Panc1 (cell line): ENCODE measurements at regions not wholly inside any gene's neighbourhood (a gene's known extent, or its start where the extent isn't known, plus 50 kb on each side); places are given as distances from the start of the nearest gene placed in this dataset.

Source experiments
- ATAC-seq: fragments of 200-7000 bp; cut with Tn5 transposase; 2 replicates; pipeline ENCODE4 v1.9.1; 2020; ENCODE audit warnings: mild to moderate bottlenecking, moderate library complexity
- BruUV-seq: library from RNA; stranded (reverse); fragments of 400-500 nt; replicated peaks from 2 replicates; lab custom pipeline; 2021; lab: Mats Ljungman, UMichigan
- CTCF ChIA-PET: fragments of 300-600 bp; sonication (Branson Sonifier 250); formaldehyde crosslinking; loops from one replicate; lab custom pipeline; 2022; ENCODE audit warnings: antibody characterized with exemption; lab: Charles Lee
- POLR2A ChIA-PET: fragments of 300-600 bp; sonication (Branson Sonifier 250); formaldehyde crosslinking; loops from one replicate; lab custom pipeline; 2022; ENCODE audit warnings: antibody characterized with exemption; lab: Charles Lee
- DNase-seq: peaks from one replicate; pipeline ENCODE4 v3.0.0-alpha.2; 2010; ENCODE audit warnings: low read depth, low spot score
- H3K27ac ChIP-seq: 2 replicates; pipeline ENCODE4 v1.5.1; 2011; ENCODE audit warnings: mild to moderate bottlenecking, low read length, inconsistent platforms
- H3K27me3 ChIP-seq: fragments of 200-500 bp; sonication (Bioruptor generic); 2 replicates; pipeline ENCODE4 v1.6.0; 2014; ENCODE audit warnings: low read length, inconsistent platforms; ENCODE audit not compliant: control insufficient read depth, insufficient read depth
- H3K36me3 ChIP-seq: fragments of 200-500 bp; sonication (Bioruptor generic); 2 replicates; pipeline ENCODE4 v1.5.1; 2014; ENCODE audit warnings: inconsistent platforms, mild to moderate bottlenecking, low read length, moderate library complexity; ENCODE audit not compliant: control insufficient read depth, insufficient read depth
- H3K4me1 ChIP-seq: 2 replicates; pipeline ENCODE4 v1.5.1; 2011; ENCODE audit warnings: inconsistent platforms, mild to moderate bottlenecking, low read length, moderate library complexity; ENCODE audit not compliant: control insufficient read depth, insufficient read depth
- H3K4me3 ChIP-seq, 2 experiments: 2 replicates each; pipeline ENCODE4 v1.5.1; 2011 to 2012; ENCODE audit warnings: low read depth in 2 of 2, low read length in 2 of 2, mild to moderate bottlenecking in 2 of 2, inconsistent platforms in 1 of 2, moderate library complexity in 1 of 2
- H3K9me3 ChIP-seq: fragments of 200-500 bp; sonication (Bioruptor generic); 2 replicates; pipeline ENCODE4 v1.5.1; 2014; ENCODE audit warnings: low read depth, mild to moderate bottlenecking, inconsistent platforms, low read length, moderate library complexity; ENCODE audit not compliant: control insufficient read depth, insufficient read depth
- POLR2AphosphoS5 ChIP-seq: IDR thresholded peaks from 2 replicates; pipeline ENCODE4 v1.6.1; 2012; ENCODE audit warnings: mild to moderate bottlenecking, low read depth, low read length, moderate library complexity
- SIN3A ChIP-seq: IDR thresholded peaks from 2 replicates; pipeline ENCODE4 v1.6.1; 2012; ENCODE audit warnings: low read depth, mild to moderate bottlenecking, low read length, moderate library complexity, borderline replicate concordance; ENCODE audit not compliant: insufficient read depth
- TCF7L2 ChIP-seq: IDR thresholded peaks from 2 replicates; pipeline ENCODE4 v1.6.1; 2011; ENCODE audit warnings: mild to moderate bottlenecking, low read depth, low read length, inconsistent platforms
- in situ Hi-C: cut with HindIII; loops from 2 replicates; pipeline ENCODE4 v1.10.0; 2016; ENCODE audit warnings: low sequenced_read_pairs, low pct_unique_long_range_greater_than_20kb
- intact Hi-C: fragments of 100-400 bp; cut with micrococcal nuclease; formaldehyde crosslinking; loops from one replicate; pipeline ENCODE4 v1.10.0; 2022; ENCODE audit not compliant: unreplicated experiment
- TF ChIP-seq, protein P1 (sequence below): fragments of 450-650 bp; IDR thresholded peaks from 2 replicates; pipeline ENCODE4 v1.5.1; 2017; ENCODE audit warnings: mild to moderate bottlenecking
- TF ChIP-seq, protein P2 (sequence below), 2 experiments: IDR thresholded peaks; 2 replicates each; pipeline ENCODE4 v1.6.1; 2011 to 2012; ENCODE audit warnings: low read depth in 2 of 2, control low read depth in 1 of 2, low read length in 1 of 2, mild to moderate bottlenecking in 1 of 2, moderate library complexity in 1 of 2; ENCODE audit not compliant: insufficient read depth in 1 of 2

DNA sequence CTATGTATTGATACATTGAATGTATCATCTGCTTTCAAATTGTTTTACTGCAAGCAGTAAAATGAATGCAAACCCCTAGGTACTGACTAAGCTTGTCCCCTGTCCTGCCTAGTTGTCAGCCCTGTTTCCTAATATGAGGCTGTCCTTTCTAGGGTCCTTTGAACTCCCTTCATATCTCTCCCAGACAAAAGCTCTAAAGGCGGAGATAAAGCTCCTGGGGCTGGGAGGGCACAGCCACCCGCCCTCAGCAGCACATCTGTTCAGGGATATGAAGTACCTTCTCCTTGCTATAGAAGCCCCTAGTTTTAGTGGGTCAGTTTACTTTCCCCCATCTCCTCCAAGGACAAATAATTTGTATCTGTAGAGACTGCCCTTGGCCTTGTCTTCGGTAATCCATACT lies 93.1 kb upstream of the ETS2 start:
- POLR2A ChIA-PET = no interaction called here
- in situ Hi-C loops = no loop called here

DNA sequence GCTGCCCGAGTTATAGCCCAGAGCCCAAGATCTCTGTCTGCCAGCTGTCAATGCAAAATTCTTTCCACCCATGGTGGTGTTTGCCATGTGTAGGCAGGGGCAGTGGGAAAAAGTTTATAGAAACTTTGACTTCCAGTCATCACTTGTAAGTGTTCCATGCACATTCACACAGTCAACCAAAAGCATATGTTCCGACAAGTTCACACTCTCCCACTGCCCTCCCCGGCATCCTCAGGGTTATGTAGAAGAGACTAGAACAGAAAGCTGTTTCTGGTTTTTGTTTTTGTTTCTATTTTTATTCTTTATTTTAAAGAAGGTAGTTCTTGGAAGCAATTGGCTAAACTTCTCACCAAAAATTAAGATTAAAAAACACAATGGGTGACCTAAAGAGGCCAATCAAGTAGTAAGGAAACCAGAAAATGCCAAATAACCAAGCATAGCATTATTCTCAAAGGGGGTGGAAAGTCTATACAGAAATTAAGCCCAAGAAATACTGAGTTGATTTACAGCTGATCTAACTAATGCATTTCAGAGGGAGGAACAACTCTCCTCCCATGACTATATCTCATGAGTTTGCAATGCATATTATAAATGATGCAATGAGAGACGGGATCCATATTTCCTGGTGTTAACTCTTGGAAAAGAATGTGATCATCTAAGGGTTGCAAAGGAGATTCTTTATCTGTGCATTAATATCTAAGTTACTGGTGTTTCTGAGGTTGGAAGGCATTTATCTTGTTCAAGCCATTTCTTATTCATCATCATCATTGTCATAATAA lies 91.5 kb upstream of the ETS2 start:
- ATAC-seq (no peak), DNase-seq (no peak)
- Histone ChIP-seq H3K27ac (no peak overlapping the region), H3K27me3 (no peaks in the 10 kb centered on the region), H3K9me3 (no peaks in the 10 kb centered on the region), H3K4me1 (no peaks in the 10 kb centered on the region), H3K4me3 (no peak overlapping the region), H3K36me3 (no peaks in the 10 kb centered on the region)
- TF ChIP-seq POLR2AphosphoS5 (no peak), SIN3A (no peak), TCF7L2 (no peak)
- TF ChIP-seq, protein P1, sequence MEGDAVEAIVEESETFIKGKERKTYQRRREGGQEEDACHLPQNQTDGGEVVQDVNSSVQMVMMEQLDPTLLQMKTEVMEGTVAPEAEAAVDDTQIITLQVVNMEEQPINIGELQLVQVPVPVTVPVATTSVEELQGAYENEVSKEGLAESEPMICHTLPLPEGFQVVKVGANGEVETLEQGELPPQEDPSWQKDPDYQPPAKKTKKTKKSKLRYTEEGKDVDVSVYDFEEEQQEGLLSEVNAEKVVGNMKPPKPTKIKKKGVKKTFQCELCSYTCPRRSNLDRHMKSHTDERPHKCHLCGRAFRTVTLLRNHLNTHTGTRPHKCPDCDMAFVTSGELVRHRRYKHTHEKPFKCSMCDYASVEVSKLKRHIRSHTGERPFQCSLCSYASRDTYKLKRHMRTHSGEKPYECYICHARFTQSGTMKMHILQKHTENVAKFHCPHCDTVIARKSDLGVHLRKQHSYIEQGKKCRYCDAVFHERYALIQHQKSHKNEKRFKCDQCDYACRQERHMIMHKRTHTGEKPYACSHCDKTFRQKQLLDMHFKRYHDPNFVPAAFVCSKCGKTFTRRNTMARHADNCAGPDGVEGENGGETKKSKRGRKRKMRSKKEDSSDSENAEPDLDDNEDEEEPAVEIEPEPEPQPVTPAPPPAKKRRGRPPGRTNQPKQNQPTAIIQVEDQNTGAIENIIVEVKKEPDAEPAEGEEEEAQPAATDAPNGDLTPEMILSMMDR = no peak
- TF ChIP-seq, protein P2, sequence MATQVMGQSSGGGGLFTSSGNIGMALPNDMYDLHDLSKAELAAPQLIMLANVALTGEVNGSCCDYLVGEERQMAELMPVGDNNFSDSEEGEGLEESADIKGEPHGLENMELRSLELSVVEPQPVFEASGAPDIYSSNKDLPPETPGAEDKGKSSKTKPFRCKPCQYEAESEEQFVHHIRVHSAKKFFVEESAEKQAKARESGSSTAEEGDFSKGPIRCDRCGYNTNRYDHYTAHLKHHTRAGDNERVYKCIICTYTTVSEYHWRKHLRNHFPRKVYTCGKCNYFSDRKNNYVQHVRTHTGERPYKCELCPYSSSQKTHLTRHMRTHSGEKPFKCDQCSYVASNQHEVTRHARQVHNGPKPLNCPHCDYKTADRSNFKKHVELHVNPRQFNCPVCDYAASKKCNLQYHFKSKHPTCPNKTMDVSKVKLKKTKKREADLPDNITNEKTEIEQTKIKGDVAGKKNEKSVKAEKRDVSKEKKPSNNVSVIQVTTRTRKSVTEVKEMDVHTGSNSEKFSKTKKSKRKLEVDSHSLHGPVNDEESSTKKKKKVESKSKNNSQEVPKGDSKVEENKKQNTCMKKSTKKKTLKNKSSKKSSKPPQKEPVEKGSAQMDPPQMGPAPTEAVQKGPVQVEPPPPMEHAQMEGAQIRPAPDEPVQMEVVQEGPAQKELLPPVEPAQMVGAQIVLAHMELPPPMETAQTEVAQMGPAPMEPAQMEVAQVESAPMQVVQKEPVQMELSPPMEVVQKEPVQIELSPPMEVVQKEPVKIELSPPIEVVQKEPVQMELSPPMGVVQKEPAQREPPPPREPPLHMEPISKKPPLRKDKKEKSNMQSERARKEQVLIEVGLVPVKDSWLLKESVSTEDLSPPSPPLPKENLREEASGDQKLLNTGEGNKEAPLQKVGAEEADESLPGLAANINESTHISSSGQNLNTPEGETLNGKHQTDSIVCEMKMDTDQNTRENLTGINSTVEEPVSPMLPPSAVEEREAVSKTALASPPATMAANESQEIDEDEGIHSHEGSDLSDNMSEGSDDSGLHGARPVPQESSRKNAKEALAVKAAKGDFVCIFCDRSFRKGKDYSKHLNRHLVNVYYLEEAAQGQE (IDR thresholded peaks at IDR 0.05; ENCODE audit: insufficient read depth in 1 of 2, low read depth in 2 of 2, low read length in 1 of 2) = no peak
- BruUV-seq = no TSS peak
- in situ Hi-C loops = no loop called here
- intact Hi-C loops = loop anchor here (5.0 kb wide), 1 partner anchor 207 kb away; no protein-coding TSS in a partner anchor
- ChIA-PET CTCF (no interaction called here), POLR2A (no interaction called here)

More for the DNA sequence above, 93.1 kb upstream of the ETS2 start:
- no TSS peak for BruUV-seq
- ATAC-seq (no peak), DNase-seq (no peak)
- intact Hi-C loops = loop anchor here (5.0 kb wide), 1 partner anchor 205 kb away; no protein-coding TSS in a partner anchor
- TF ChIP-seq, protein P2 (IDR thresholded peaks at IDR 0.05; ENCODE audit: insufficient read depth in 1 of 2, low read depth in 2 of 2, low read length in 1 of 2) = no peak
- TF ChIP-seq, protein P1 = no peak
- TF ChIP-seq SIN3A (no peak), POLR2AphosphoS5 (no peak), TCF7L2 (no peak)
- H3K9me3 ChIP-seq = no peaks in the 10 kb centered on the region
- CTCF ChIA-PET = interaction anchor here (1.0 to 1.5 kb wide), 2 partner anchors 44 to 207 kb away, joined by 3 to 6 read pairs; no protein-coding TSS in a partner anchor
- no peaks in the 10 kb centered on the region for H3K4me1 ChIP-seq
- no peak overlapping the region for H3K4me3 ChIP-seq
- no peaks in the 10 kb centered on the region for H3K27me3 ChIP-seq
- H3K27ac ChIP-seq = no peak overlapping the region
- no peaks in the 10 kb centered on the region for H3K36me3 ChIP-seq
